ENCODE measurements at regions not wholly inside any gene's neighbourhood (a gene's known extent, or its start where the extent isn't known, plus 50 kb on each side); places are given as distances from the start of the nearest gene placed in this dataset.

DNA sequence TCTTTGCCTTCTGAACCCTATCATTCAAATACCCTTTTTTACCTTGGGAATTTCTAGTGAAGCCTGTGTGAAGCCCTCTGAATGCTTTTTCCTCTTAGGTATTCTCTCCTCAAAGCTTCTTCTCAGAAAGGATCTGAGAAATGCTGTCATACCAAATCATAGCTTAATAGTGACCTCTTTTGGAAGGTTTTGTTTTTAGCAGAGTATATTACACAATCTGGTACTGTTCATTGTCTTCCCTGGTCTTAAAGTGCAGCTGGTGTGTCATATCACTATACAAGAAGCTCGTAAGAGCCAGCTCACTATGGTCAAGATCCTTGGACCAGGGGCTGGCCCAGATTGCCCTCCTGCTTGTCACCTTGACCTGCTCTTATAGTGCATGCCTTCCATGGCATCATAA is 204.4 kb upstream of the ANO5 start:
- TF ChIP-seq, protein P1, sequence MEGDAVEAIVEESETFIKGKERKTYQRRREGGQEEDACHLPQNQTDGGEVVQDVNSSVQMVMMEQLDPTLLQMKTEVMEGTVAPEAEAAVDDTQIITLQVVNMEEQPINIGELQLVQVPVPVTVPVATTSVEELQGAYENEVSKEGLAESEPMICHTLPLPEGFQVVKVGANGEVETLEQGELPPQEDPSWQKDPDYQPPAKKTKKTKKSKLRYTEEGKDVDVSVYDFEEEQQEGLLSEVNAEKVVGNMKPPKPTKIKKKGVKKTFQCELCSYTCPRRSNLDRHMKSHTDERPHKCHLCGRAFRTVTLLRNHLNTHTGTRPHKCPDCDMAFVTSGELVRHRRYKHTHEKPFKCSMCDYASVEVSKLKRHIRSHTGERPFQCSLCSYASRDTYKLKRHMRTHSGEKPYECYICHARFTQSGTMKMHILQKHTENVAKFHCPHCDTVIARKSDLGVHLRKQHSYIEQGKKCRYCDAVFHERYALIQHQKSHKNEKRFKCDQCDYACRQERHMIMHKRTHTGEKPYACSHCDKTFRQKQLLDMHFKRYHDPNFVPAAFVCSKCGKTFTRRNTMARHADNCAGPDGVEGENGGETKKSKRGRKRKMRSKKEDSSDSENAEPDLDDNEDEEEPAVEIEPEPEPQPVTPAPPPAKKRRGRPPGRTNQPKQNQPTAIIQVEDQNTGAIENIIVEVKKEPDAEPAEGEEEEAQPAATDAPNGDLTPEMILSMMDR (conservative IDR thresholded peaks at IDR 0.05 in 1 of 2, IDR thresholded peaks at IDR 0.05 in 1 of 2; ENCODE audit: low read depth in 1 of 2, low read length in 2 of 2), result no peak
- TF ChIP-seq EZH2 (IDR thresholded peaks at IDR 0.05; ENCODE audit: low read length, missing control alignments), result no peak
